KMS-11 (cell line): ENCODE measurements at regions not wholly inside any gene's neighbourhood (a gene's known extent, or its start where the extent isn't known, plus 50 kb on each side); places are given as distances from the start of the nearest gene placed in this dataset.

Experiments
- H2AFZ ChIP-seq: fragments of 200-600 bp; sonication (generic); 2 replicates; pipeline ENCODE4 v1.6.1; 2016; ENCODE audit warnings: antibody characterized with exemption, mixed run types, low read depth
- H3K27ac ChIP-seq: fragments of 200-600 bp; sonication (generic); 2 replicates; pipeline ENCODE4 v1.6.1; 2016; ENCODE audit warnings: mild to moderate bottlenecking, mixed run types
- H3K27me3 ChIP-seq: fragments of 200-600 bp; sonication (generic); 2 replicates; pipeline ENCODE4 v1.6.1; 2017; ENCODE audit warnings: mild to moderate bottlenecking, low read depth, mixed run types, moderate library complexity; ENCODE audit not compliant: insufficient read depth
- H3K36me3 ChIP-seq: fragments of 200-600 bp; sonication (generic); 2 replicates; pipeline ENCODE4 v1.6.1; 2017; ENCODE audit warnings: mild to moderate bottlenecking, mixed run types; ENCODE audit not compliant: insufficient read depth
- H3K4me1 ChIP-seq: fragments of 200-600 bp; sonication (generic); 2 replicates; pipeline ENCODE4 v1.6.1; 2016; ENCODE audit warnings: mild to moderate bottlenecking, low read depth, mixed run types; ENCODE audit not compliant: poor library complexity, severe bottlenecking
- H3K4me2 ChIP-seq: fragments of 200-600 bp; sonication (generic); 2 replicates; pipeline ENCODE4 v1.7.0; 2016; ENCODE audit warnings: mild to moderate bottlenecking, mixed run types
- H3K4me3 ChIP-seq: fragments of 200-600 bp; sonication (generic); IDR thresholded peaks from 2 replicates; pipeline ENCODE4 v1.6.1; 2017; ENCODE audit warnings: low read depth, low read length, mixed read lengths; ENCODE audit not compliant: insufficient read depth
- H3K79me2 ChIP-seq: fragments of 200-600 bp; sonication (generic); 2 replicates; pipeline ENCODE4 v1.6.1; 2016; ENCODE audit warnings: low read depth, mixed run types; ENCODE audit not compliant: insufficient read depth
- H3K9ac ChIP-seq: fragments of 200-600 bp; sonication (generic); 2 replicates; pipeline ENCODE4 v1.6.1; 2016; ENCODE audit warnings: mild to moderate bottlenecking, mixed run types
- H4K20me1 ChIP-seq: fragments of 200-600 bp; sonication (generic); 2 replicates; pipeline ENCODE4 v1.6.1; 2016; ENCODE audit warnings: mild to moderate bottlenecking, mixed run types; ENCODE audit not compliant: insufficient read depth
- TF ChIP-seq, protein P1 (sequence below): fragments of 200-600 bp; sonication (generic); conservative IDR thresholded peaks from 2 replicates; pipeline ENCODE4 v1.6.1; 2017; ENCODE audit warnings: low read depth, mild to moderate bottlenecking, antibody characterized with exemption, low read length, moderate library complexity, mixed read lengths

DNA sequence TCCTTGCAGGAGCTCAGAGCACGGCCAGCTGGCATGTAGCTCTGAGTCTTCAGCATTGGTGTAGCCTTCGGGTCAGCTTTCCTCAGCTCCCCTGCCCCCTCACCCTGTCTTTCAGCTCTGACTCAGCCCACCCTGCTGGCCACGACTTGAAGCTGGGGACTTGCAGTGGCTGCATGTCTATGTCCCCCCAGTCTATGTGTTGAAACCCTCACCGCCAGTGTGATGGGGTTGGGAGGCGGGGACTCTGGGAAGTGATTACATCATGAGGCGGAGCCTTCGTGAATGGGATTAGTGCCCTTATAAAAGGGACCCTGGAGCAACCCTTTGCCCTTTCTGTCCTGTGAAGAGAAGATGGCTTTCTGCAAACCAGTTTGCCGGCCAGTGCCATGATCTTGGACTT, 111.1 kb downstream of the CTTN start:
- H3K4me3 ChIP-seq = no peak overlapping the region
- no peaks in the 10 kb centered on the region for H3K36me3 ChIP-seq
- H3K27me3 ChIP-seq = no peaks in the 10 kb centered on the region
- no peak overlapping the region for H2AFZ ChIP-seq
- TF ChIP-seq, protein P1, sequence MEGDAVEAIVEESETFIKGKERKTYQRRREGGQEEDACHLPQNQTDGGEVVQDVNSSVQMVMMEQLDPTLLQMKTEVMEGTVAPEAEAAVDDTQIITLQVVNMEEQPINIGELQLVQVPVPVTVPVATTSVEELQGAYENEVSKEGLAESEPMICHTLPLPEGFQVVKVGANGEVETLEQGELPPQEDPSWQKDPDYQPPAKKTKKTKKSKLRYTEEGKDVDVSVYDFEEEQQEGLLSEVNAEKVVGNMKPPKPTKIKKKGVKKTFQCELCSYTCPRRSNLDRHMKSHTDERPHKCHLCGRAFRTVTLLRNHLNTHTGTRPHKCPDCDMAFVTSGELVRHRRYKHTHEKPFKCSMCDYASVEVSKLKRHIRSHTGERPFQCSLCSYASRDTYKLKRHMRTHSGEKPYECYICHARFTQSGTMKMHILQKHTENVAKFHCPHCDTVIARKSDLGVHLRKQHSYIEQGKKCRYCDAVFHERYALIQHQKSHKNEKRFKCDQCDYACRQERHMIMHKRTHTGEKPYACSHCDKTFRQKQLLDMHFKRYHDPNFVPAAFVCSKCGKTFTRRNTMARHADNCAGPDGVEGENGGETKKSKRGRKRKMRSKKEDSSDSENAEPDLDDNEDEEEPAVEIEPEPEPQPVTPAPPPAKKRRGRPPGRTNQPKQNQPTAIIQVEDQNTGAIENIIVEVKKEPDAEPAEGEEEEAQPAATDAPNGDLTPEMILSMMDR = no peak
- no peaks in the 10 kb centered on the region for H3K79me2 ChIP-seq
- H3K4me1 ChIP-seq = no peaks in the 10 kb centered on the region
- H4K20me1 ChIP-seq = no peaks in the 10 kb centered on the region
- H3K4me2 ChIP-seq = no peak overlapping the region
- H3K27ac ChIP-seq = no peak overlapping the region
- no peak overlapping the region for H3K9ac ChIP-seq

DNA sequence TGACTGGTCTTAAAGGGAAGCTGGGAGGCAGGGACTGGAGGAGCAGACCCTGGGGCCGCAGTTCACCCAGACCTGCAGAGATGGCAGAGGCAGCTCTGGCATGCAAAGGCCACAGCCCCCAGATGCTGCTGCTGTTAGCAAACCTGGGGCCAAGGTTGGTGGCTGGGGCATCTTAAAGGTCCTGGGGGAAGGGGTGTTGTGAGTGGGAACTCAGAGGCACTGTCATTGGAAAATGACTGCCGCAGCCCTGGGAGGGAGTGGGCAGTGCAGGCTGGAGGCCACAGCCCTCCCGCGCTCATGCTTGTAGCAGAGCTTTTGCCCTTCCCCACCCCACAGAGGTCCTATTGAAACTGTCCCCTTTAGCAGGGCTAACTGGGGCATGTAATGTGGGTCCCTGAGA, 111.8 kb downstream of the CTTN start:
- no peak overlapping the region for H3K27ac ChIP-seq
- TF ChIP-seq, protein P1 = no peak
- H3K9ac ChIP-seq = no peak overlapping the region
- H3K4me2 ChIP-seq = no peak overlapping the region
- H3K27me3 ChIP-seq = no peaks in the 10 kb centered on the region
- H2AFZ ChIP-seq = no peak overlapping the region
- no peaks in the 10 kb centered on the region for H4K20me1 ChIP-seq
- no peaks in the 10 kb centered on the region for H3K79me2 ChIP-seq
- no peak overlapping the region for H3K4me3 ChIP-seq
- H3K36me3 ChIP-seq = no peaks in the 10 kb centered on the region
- no peaks in the 10 kb centered on the region for H3K4me1 ChIP-seq

GRCh38 chr11:70510571-70510970, 112.2 kb downstream of the CTTN start:
- Histone ChIP-seq H3K4me2 (no peak overlapping the region), H3K4me3 (no peak overlapping the region), H3K27me3 (no peaks in the 10 kb centered on the region), H3K4me1 (no peaks in the 10 kb centered on the region), H3K27ac (no peak overlapping the region), H3K9ac (no peak overlapping the region), H3K79me2 (no peaks in the 10 kb centered on the region), H3K36me3 (no peaks in the 10 kb centered on the region), H2AFZ (no peak overlapping the region), H4K20me1 (no peaks in the 10 kb centered on the region)
- TF ChIP-seq, protein P1 = no peak

DNA sequence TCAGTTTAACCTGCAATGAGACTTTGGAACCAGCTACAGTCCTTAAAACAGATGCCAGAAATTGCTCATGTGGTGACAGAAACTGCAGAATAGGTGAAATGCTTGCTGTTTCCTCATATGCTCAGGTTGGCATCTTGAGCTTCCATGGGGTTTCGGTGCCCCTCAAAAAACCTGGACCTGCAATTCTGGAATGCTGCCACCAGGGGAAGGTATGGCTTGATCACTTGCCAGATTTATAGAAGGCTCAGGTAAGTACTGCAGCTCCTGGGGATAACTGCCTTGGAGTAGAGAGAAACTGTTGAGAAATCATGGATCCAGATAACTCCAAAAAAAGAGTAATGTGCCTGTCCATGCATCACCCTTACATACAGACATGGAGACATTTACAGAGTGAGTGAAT, 113.0 kb downstream of the CTTN start:
- TF ChIP-seq, protein P1 = no peak
- H3K4me1 ChIP-seq = no peaks in the 10 kb centered on the region
- H3K27me3 ChIP-seq = no peaks in the 10 kb centered on the region
- H2AFZ ChIP-seq = no peak overlapping the region
- H3K4me2 ChIP-seq = no peak overlapping the region
- H3K9ac ChIP-seq = no peak overlapping the region
- H3K36me3 ChIP-seq = no peaks in the 10 kb centered on the region
- H4K20me1 ChIP-seq = no peaks in the 10 kb centered on the region
- no peak overlapping the region for H3K4me3 ChIP-seq
- no peak overlapping the region for H3K27ac ChIP-seq
- no peaks in the 10 kb centered on the region for H3K79me2 ChIP-seq

GRCh38 chr11:70512716-70513115, 114.4 kb downstream of the CTTN start:
- Histone ChIP-seq H2AFZ (no peak overlapping the region), H3K36me3 (no peaks in the 10 kb centered on the region), H3K27ac (no peak overlapping the region), H3K4me3 (no peak overlapping the region), H3K79me2 (no peaks in the 10 kb centered on the region), H4K20me1 (no peaks in the 10 kb centered on the region), H3K4me1 (no peaks in the 10 kb centered on the region), H3K9ac (no peak overlapping the region), H3K4me2 (no peak overlapping the region), H3K27me3 (no peaks in the 10 kb centered on the region)
- TF ChIP-seq, protein P1 = no peak
